ENCODE measurements at regions not wholly inside any gene's neighbourhood (a gene's known extent, or its start where the extent isn't known, plus 50 kb on each side); places are given as distances from the start of the nearest gene placed in this dataset.

DNA sequence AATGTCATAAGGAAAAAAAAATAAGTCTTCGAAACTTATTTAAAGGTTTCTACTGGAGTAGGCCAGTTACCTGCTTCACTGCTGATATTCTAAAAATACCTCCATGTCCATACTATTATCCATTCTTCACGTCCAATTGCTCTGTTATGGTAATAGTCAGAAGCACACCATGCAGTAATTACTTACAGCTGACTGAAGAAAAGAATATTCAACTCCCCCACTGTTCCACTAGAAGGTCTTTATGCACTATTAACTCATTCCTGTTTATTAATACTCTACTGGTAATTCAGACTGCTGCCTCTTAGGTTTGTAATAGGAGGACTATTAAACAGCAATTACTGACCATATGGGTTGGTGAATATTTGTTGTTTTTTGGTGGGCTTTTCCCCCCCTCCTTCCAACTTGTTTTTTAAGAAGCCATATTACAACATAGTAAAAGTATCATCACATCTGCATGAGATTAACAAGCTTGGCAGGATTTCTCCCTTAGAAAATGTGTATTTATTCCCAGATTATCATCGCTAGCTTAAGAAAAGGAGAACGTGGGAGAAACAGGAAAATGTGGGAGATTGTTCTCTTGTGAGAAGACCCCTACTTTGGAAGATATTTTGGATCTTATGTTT, 806.4 kb upstream of the FANCL start:
- TF ChIP-seq HCFC1 (IDR thresholded peaks at IDR 0.05; ENCODE audit: low read length) = no peak
- TF ChIP-seq RELA (IDR thresholded peaks at IDR 0.05; ENCODE audit: borderline replicate concordance, partially characterized antibody) = no peak
- TF ChIP-seq, protein P1, sequence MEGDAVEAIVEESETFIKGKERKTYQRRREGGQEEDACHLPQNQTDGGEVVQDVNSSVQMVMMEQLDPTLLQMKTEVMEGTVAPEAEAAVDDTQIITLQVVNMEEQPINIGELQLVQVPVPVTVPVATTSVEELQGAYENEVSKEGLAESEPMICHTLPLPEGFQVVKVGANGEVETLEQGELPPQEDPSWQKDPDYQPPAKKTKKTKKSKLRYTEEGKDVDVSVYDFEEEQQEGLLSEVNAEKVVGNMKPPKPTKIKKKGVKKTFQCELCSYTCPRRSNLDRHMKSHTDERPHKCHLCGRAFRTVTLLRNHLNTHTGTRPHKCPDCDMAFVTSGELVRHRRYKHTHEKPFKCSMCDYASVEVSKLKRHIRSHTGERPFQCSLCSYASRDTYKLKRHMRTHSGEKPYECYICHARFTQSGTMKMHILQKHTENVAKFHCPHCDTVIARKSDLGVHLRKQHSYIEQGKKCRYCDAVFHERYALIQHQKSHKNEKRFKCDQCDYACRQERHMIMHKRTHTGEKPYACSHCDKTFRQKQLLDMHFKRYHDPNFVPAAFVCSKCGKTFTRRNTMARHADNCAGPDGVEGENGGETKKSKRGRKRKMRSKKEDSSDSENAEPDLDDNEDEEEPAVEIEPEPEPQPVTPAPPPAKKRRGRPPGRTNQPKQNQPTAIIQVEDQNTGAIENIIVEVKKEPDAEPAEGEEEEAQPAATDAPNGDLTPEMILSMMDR (IDR thresholded peaks at IDR 0.05 in 2 of 3, conservative IDR thresholded peaks at IDR 0.05 in 1 of 3; ENCODE audit: control insufficient read depth in 2 of 3, extremely low read depth in 1 of 3, insufficient read depth in 1 of 3, low read depth in 3 of 3, low read length in 3 of 3) = no peak
- TF ChIP-seq EZH2 (IDR thresholded peaks at IDR 0.05; ENCODE audit: borderline replicate concordance, control insufficient read depth, low read depth, low read length) = no peak
- TF ChIP-seq EP300 (IDR thresholded peaks at IDR 0.05; ENCODE audit: borderline replicate concordance in 1 of 2, control insufficient read depth in 1 of 2, low read depth in 2 of 2, low read length in 2 of 2) = no peak
- TF ChIP-seq ASH2L (IDR thresholded peaks at IDR 0.05; ENCODE audit: borderline replicate concordance, low read depth) = no peak
- TF ChIP-seq SUZ12 (IDR thresholded peaks at IDR 0.05; ENCODE audit: unreplicated experiment) = no peak
- no peak for TF ChIP-seq FOS (IDR thresholded peaks at IDR 0.05; ENCODE audit: borderline replicate concordance, extremely low read depth, insufficient read length)
- TF ChIP-seq ZNF24 (IDR thresholded peaks at IDR 0.05) = no peak
- TF ChIP-seq MXI1 (IDR thresholded peaks at IDR 0.05; ENCODE audit: low read depth, low read length) = no peak
- TF ChIP-seq RAD21 (IDR thresholded peaks at IDR 0.05; ENCODE audit: insufficient read depth, low read depth, low read length) = no peak
- TF ChIP-seq, protein P2, sequence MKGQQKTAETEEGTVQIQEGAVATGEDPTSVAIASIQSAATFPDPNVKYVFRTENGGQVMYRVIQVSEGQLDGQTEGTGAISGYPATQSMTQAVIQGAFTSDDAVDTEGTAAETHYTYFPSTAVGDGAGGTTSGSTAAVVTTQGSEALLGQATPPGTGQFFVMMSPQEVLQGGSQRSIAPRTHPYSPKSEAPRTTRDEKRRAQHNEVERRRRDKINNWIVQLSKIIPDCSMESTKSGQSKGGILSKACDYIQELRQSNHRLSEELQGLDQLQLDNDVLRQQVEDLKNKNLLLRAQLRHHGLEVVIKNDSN (IDR thresholded peaks at IDR 0.05; ENCODE audit: borderline replicate concordance, extremely low read length, insufficient read depth, low read depth, low read length) = no peak
- TF ChIP-seq, protein P3, sequence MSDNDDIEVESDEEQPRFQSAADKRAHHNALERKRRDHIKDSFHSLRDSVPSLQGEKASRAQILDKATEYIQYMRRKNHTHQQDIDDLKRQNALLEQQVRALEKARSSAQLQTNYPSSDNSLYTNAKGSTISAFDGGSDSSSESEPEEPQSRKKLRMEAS (IDR thresholded peaks at IDR 0.05; ENCODE audit: low read depth, low read length) = no peak

All from GM12878 (cell line).